Hematopoietic multipotent progenitor cell treated with erythropoietin and hydrocortisone succinate and interleukin-3 and kit ligand, for 4 days (in vitro differentiated cells): ENCODE measurements at regions not wholly inside any gene's neighbourhood (a gene's known extent, or its start where the extent isn't known, plus 50 kb on each side); places are given as distances from the start of the nearest gene placed in this dataset.

Source experiments
- DNase-seq: peaks from one replicate; pipeline ENCODE4 v3.0.0-alpha.2; 2015

DNA sequence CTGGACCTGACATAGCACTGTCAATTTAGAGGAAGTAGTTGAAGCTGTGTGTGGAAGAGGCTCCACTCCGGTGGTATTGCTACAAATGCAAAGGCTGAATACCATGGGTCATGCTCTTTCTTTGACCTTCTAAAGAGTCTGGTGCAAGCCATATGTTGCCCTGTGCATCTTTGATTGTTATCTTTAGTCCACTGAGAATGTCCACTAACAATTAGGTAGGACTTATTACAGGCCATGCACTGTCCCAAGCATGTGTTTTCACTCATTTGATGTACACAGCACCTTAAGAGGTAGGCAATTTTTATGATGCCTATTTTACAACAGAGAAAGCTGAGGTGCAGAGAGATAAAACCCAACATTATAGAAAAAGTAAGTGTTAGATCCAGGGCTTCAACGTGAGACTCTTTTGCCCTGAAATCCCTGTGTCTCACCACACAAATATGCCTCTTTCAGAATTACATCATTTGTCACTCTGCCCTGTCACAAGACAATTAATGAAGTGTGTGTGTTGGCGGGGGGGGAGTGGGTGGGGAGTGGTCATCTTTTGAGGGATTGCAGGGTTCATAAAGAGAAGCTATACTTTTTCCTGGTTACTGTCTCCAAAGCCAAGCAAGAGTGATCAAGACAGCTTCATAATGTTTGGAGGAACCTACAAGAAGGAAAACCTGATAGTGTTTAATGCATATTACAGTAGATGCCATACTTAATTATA, 637.6 kb upstream of the IGFBP3 start:
- no peak for DNase-seq

DNA sequence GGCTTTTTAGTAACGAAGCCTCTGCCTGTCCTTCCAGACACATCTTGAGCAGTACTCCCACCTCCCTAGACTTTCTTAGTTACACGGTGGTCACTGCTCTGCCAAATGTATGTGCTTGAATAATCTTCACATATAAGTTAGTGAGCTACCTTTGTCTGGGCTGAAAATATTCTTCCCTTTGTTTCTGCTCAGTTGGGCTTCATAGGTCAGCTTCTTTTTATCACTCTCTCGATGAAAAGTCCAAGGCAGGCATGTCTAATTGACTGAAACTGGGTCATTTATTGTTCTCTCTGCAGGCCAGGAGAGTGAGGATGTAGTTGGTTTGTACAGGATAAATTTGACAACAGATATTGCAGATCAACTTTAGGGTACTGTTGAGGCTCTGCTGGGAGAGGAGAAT, 636.7 kb upstream of the IGFBP3 start:
- no peak for DNase-seq

DNA sequence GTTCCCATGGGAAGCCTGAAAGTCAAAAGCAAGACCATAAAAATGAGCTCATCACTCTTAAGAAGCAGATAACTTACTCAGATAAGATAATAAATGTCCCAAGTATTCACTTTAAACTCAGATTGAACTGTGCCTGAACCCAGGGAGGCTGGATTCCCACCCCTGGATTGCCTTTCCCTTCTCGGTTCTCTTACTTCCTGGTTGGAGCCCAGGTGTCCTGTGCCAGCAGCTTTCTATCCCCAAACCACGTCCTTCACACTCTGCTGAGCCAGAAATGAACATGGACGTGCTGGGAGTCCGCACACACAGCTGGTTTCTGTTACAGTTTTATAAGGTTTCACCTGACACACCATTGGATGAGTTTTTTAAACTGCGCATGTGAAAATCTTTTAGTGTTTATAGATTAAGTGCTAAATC, 636.2 kb upstream of the IGFBP3 start:
- DNase-seq = no peak

DNA sequence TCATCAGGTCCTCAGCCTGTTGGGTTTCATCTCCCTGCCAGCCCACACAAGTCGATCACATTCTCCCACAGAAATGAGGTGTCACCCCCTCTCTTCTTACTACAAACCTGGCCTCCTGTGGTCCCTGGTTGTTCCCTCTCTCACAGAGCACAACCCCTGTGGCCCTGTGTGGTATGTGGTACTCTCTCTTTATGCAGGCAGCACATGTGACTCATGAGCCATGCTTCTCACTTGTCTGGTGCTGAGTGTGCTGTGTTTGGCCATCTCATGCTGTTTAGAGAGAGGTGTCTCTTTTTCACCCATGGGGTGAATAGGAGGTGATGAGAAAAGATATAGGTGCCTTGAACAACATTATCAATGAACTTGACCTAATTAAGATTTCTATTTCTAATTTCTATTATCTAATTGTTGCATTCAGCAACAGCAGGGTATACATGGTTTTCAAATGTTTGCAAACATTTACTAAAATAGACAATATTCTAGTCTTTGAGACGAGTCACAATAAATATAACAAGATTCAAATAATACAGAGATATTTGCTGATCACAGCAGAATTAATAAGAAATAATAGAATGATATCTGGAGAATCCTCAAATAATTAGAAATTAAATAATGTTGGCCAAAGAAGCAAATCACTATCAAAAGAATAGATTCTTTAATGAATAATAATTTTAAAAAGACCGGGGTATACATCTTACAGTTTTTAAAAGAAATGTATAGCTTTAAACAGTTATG, 633.8 kb upstream of the IGFBP3 start:
- no peak for DNase-seq

DNA sequence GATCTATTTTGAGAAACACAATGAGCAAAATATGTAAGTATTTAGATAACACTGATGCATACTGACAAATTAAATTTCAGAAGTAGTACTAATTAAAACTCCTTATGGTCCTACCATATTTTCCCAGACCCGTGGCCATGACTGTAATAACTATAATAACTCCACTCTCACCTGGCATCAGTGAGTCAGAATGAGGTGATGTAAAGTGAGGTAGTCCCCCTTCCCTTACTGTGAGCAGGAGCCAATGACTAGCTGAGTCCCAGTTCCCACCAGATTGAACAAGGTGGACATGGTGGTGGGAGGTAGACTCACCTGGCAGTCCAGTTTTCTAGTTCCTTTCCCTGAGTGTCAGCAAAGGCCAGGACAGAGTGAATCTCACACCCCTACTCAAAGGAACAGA, 630.5 kb upstream of the IGFBP3 start:
- DNase-seq = no peak

DNA sequence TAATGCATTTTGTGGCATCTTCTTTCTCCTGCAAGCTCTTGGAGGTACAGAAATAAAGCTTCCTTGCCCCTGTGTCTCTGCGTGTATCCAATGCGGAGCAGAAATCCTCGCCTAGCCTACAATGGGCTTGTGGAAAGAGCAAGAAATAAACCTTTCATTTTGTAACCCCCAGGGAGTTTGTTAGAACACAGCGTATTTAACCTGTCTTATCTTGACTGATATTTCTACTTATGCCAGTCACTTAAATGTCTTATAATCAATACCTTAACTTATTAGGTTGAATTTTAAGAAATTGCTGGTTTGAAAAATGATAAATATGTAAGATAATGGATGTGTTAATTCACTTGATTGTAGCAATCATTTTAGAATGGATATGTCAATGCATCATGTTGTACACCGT, 629.8 kb upstream of the IGFBP3 start:
- DNase-seq = no peak

DNA sequence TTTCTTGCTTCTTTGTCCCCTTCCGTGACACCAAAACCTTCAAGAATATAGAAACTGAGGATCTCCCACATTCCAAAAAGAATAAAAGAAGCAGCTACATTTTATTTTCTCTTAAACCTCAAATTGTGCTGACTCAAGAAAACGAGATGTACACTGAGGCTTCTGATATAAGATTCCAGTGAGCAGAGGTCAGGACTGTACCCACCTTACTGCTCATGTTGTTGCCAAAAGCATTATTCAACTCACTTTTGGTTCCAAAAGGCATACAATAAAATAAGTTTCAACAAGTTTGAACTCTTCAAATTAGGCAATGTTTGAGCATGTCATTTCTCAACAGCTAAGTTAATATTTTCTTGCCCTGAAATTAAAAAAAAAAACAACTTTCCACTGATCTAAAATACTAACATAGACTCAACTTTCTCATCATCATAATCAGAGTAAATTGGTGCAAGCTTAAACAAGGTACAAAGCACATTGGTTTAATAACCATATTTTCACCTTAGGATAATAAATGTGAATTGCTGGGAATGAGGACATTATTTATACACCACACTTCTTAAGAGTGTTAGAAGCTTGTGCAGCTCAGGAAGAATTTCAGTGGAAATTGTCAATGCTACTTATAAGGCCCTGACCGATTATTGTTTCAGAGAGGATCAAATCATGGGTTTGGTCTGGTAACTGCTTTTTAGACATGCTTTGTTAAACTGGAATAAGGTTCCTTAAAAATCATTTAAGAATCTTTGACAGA, 629.0 kb upstream of the IGFBP3 start:
- no peak for DNase-seq

DNA sequence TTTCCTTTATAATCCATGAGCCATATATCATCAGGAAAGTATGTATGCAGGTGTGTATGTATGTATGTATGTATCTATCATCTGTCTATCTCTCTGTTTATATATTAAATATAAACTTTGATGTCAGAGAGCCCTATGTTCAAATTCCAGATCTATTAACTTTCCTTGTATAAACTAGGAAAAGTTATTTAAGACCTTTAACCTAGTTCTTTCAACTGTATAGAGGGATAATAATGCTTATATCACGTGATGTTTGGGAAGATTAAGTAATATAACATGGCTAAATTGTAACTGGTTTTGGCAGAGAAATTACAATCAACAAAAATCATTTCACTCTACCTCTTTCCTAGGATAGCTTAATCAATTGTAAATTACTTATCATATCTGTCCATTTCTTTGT, 628.3 kb upstream of the IGFBP3 start:
- no peak for DNase-seq

DNA sequence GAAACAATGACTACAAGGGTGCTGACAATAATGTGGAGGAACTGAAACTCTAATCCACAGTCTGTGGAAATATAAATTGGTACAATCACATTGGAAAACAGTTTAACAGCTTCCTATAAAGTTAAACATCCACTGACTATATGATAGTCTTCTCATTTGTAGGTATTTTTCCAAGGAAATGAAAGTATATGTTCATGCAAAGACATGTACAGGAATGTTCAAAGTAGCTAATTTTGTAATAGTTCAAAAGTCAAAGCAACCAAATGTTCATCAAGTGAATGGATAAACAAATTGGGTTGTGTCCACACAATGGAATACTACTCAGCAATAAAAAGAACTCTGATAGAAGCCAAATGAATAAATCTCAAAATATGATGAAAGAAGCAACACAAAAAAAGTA, 626.0 kb upstream of the IGFBP3 start:
- DNase-seq = no peak

DNA sequence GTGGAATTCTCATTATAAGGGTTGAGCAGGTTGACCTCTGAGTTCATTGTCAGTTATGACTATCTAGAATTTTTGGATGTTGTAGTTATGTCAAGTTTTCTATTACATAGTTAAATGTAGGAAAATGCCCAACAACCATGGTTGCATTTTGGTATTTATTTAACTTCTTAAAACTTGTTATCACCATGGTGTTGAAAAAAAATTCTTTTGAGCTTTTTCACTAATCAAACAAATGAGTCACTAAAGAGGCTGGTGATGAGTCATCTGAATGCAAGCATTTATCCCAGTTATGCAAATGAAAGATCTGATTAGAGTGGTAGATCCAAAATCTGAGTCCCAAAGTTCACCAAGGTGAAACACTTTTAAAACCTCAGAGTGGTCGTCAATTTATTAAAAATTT, 624.7 kb upstream of the IGFBP3 start:
- no peak for DNase-seq

DNA sequence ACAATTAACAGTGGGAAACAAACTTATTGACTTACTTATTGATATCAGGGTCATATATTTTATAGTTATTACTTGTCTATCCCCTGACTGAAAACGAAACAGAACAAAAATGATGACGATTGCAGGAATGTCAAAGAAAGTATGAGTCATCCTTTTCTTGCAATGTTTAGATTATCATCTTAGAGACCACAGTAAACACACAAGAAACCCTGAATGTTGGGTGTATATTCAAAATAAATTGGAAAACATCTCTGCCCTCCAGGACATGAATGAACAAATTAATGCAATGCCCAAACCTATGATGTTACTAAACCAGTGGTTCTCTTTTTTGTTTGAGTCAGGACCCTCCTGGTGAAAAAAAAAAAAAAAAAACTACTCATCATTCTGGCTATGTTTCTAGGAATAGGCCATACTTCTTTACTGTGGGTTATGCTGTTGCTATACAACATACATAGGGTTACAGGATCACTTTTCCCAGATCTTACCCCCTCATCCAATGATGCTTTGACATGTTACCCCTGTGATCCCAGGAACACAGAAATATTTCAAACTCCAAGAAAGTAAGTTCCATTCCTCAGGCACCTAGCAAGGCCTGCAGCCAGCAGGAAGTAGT, 623.4 kb upstream of the IGFBP3 start:
- DNase-seq = no peak

DNA sequence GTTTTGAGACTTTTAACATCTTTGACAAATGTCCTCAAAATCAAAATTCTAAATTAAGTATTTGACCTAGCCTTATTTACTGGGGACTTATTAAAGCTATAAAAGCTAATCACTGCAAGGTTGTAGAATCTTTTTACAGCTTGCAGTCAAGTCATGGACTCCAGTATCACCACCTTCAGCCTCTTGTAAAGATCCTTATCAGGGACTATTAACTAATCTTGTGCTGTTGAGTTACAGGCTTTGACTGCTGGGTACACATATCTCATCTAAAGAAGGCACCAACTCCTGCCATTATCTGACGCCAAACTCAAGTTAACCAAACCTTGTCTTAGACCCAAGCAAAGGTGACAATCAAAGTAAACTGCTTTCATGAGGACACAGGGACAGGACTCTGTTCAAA, 621.0 kb upstream of the IGFBP3 start:
- DNase-seq = no peak

DNA sequence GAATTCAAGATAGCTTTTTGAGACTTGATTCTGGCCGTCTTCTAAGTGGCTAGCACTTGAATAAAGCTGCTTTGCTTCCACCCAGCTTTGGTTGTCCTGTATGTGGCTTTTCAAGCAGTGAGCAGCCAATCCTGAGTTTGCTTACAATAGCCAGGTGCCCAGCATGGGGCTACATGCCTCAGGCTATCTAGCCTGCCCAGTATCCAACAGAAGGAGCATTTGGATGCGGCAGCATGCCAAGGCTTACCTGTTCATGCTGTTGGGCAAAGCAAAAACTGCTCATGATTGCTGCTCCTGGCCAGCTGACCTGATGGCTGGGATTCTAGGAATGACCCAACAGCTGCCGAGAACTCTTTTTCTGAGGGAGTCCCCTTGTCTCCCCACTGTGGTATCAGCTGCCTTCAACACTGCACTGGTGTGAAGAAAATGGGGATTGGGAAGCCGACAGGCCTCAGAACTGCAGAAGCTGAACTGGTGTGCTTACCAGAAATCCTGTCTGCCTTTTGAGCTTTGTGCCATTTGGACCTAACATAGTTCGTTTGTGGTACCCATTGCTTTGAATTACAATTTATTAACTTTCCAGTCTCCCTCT, 618.9 kb upstream of the IGFBP3 start:
- DNase-seq = no peak

DNA sequence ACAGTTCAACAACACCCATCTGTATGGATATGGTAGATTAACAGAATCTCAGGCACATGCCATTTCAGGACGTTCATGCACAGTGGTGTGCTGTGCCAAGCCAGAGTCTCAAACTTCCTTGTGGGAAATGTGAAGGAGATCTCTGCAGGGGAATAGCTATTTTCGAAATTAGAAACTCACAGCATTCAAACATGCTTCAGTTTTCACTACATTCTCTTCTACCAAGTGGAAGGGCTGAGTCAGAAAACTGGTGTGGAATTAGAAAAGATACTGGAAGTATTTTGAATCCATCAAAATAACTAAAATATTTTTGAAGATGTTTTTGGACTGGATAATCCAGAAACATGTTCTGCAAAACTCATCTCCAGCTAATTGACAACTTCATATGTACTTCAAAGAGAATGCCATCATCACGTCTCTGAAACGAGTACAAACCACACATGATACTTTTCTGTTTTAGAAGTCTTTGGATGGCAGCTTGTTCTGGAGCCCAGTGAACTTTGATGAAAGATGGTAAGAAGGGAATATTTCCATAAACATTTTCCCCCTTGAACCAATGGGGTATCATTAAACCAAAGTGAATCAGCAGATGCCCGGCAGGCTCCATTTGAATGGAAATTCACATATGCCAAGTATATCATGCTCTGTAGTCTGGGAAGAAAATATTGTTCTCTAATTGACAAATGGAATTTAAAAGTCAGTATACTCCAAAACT, 616.3 kb upstream of the IGFBP3 start:
- DNase-seq = no peak

DNA sequence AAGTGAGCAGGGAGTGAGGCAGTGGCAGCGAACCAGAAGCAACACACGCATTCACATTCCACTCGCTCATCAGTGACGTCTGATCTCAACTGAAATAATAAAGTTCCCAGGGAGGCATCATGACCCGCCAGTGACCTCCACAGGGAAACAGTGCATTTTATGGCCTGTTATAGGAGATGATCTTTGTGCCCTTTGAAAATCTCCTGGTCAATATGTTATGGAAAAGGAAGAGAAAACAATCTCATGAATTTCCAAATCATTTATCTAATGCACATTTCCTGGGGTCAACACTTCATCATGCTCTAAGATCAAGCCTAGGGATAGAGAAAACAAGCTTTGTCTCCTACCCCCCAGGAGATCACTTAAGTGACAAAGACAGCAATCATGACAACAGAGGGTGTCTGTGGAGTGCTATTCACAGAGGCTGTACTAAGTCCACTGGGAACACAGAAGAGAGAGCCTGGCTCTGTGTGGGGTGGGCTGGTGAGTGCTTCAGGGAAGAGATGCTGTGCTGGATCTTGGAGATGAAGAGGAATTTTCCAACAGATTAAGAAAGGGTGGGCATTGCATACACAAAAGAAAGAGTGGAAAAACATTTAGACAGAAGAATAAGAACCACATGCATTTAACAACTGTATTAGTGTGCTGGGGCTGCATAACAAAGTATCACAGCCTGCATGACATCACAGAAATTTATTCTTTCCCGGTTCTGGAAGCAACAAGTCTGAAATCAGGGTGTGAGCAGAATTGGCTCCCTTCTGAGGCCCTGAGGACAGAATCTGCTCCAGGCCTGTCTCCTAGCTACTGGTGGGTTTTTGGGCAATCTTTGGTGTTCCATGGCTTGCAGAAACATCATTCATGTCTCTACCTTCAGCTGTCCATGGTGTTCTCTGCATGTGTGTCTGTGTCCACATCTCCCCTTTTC, 613.9 kb upstream of the IGFBP3 start:
- no peak for DNase-seq

DNA sequence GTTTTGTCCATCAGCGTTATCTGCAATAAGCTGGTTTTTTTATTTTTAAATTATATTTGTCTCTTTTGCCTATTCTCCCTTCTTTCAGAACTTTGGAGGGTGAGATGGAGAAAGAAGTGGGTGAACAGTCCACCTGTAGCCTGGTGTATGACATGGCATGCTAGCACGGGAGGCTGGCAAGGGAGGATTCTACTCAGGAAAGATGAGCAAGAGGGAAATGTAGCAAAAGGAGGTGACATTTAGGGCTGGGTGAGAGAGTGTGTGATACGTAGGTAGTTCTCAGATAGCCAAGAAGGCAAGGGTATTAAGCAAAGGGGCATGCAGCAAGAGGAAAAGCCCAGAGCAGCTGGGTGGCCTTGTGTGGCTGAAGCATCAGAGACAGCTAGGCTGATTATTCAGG, 612.9 kb upstream of the IGFBP3 start:
- DNase-seq = no peak

DNA sequence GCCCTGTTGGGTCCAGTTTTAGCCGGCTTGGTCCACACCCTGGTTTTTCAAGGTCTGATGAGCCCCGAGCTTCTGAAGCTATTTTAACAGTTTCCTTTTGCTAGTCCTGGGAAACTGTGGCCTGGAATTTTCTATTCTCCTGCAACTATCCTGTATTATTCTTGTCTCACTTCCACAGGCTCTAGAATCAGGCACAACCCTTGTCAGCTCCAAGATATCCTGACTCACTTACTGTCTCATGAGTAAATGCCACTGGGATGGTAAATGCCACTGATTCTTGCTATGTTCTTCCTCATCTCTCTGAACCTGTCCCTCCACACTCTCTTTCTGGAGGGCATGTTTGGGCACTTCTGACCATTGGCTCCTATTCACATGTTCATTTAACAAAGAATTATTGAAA, 611.5 kb upstream of the IGFBP3 start:
- DNase-seq = no peak

DNA sequence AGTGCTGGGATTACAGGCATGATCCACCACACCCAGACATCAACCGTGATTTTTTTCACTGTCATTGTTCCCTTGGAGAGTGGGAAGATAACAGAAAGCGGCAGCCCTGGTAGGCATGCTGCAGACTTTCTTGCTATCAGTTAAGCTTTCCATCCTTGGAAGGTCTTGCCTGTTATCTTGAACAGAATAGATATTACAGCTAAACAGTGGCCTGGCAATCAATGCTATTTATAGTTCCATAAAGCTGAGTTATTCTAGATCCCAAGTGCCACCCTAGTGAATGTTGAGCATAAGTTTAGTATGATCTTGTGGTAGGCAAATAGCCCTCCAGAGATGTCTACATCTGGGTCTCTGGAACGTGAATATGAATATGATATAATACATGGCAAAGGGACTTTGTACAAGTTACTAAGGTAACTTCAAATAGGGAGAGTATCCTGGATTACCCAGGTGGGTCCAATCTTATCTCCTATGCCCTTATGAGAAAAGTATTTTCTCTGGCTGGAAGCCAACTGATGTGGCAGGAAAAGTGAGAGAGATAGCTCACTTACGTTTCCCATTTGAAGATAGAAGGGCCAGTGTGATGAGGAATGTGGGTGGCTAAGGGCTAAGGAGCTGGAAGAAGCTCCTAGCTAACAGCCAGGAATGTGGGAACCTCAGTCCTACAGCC, 609.1 kb upstream of the IGFBP3 start:
- DNase-seq = no peak

DNA sequence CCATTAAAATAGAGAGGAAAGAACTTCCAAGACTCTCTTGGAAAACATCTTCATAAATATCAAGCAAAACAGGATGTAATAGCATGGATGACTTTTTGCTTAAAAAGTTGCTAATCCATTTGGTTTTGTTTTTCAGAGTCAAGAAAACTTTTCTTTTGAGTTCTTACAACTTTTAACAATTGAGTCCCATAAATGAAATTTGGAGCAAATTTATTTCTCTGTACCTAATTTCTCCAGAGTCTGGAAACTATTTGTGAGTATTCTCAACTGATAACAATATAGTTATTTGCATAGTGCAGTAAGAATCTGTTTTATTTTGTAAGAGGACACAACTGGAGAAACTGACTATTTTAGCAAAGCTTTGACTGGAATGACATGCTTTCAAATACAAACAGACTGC, 606.3 kb upstream of the IGFBP3 start:
- no peak for DNase-seq

DNA sequence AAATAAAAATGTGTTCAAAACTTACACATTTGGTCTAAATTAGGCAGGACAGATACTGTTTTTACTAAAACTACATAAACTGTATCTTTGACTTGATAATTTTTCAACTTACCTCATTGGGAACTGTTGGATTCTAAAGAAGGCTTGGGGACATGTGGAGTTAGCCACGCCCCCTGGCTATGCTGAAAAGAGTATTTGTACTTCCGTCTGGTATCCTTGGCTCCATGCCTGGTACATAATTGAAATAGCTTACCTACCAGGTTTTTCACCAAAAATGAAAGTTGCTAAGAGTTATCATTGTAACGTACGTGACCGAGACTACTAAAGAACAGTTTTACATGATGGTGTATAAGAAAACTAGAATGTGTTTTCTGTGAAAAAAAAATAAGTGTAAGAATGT, 604.8 kb upstream of the IGFBP3 start:
- DNase-seq = no peak

DNA sequence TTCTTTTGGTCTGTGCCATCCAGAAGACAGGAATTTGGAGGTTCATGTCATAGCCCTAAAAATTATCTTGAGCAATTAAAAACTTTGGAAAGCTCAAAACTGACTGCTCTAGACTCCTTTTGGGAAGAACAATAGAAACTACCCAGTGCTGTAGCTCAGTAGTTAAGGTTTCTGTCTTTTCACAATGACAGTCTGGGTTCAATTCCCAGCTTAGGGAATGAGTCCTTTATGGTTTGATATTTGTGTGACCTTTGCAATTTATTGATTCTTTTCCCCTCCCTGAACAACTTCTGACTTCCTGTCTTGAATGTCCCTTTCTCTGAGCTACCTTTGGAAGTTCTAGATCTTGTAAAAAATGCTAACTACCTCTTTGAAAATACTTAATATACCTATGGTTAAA, 603.3 kb upstream of the IGFBP3 start:
- no peak for DNase-seq
